DND-41 (cell line): ENCODE measurements at regions not wholly inside any gene's neighbourhood (a gene's known extent, or its start where the extent isn't known, plus 50 kb on each side); places are given as distances from the start of the nearest gene placed in this dataset.

ENCODE experiments used
- EZH2 ChIP-seq: IDR thresholded peaks from 3 replicates; pipeline ENCODE4 v1.6.1; 2012; ENCODE audit warnings: borderline replicate concordance, low read depth, mild to moderate bottlenecking, moderate library complexity, low read length, inconsistent platforms; ENCODE audit not compliant: severe bottlenecking
- TF ChIP-seq, protein P1 (sequence below): IDR thresholded peaks from 2 replicates; pipeline ENCODE4 v1.5.1; 2012; ENCODE audit warnings: borderline replicate concordance, low read length, moderate library complexity, mild to moderate bottlenecking; ENCODE audit not compliant: poor library complexity, severe bottlenecking; ENCODE audit errors: extremely low read depth

DNA sequence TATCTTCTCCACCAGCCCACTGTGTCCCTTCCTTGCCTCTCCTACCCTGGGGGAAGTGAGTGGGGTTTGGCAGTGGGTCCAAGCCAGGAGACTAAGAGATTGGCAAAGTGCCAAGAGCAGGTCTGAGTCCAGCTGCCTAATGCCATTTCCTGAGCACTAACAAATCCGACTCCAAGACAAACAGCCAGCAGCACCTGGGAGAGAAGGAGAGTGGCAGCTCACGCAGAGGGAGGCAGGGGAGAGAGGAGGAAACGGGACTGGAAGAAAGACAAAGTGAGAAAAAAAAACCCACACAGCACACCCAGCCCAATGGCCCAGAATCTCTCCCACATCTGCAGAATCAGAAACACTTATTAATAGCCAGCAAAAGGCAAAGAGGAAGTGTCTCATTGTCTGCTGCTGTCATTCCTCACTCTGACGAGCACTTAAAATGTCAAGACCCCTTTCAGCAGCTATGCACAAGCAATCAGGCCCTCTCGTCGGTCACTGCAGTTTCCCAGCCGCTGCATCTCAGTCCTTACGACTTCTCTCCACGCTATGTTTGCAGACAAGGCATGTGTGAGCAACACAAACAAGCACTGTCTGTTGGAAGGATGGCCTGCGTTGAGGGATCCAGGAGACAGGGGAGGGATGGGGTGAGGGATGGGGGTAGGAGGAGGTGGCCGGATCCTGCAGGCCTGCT lies 558.4 kb upstream of the CADM1 start:
- TF ChIP-seq, protein P1, sequence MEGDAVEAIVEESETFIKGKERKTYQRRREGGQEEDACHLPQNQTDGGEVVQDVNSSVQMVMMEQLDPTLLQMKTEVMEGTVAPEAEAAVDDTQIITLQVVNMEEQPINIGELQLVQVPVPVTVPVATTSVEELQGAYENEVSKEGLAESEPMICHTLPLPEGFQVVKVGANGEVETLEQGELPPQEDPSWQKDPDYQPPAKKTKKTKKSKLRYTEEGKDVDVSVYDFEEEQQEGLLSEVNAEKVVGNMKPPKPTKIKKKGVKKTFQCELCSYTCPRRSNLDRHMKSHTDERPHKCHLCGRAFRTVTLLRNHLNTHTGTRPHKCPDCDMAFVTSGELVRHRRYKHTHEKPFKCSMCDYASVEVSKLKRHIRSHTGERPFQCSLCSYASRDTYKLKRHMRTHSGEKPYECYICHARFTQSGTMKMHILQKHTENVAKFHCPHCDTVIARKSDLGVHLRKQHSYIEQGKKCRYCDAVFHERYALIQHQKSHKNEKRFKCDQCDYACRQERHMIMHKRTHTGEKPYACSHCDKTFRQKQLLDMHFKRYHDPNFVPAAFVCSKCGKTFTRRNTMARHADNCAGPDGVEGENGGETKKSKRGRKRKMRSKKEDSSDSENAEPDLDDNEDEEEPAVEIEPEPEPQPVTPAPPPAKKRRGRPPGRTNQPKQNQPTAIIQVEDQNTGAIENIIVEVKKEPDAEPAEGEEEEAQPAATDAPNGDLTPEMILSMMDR: no peak
- TF ChIP-seq EZH2: no peak
